ENCODE measurements at regions not wholly inside any gene's neighbourhood (a gene's known extent, or its start where the extent isn't known, plus 50 kb on each side); places are given as distances from the start of the nearest gene placed in this dataset.

DNA sequence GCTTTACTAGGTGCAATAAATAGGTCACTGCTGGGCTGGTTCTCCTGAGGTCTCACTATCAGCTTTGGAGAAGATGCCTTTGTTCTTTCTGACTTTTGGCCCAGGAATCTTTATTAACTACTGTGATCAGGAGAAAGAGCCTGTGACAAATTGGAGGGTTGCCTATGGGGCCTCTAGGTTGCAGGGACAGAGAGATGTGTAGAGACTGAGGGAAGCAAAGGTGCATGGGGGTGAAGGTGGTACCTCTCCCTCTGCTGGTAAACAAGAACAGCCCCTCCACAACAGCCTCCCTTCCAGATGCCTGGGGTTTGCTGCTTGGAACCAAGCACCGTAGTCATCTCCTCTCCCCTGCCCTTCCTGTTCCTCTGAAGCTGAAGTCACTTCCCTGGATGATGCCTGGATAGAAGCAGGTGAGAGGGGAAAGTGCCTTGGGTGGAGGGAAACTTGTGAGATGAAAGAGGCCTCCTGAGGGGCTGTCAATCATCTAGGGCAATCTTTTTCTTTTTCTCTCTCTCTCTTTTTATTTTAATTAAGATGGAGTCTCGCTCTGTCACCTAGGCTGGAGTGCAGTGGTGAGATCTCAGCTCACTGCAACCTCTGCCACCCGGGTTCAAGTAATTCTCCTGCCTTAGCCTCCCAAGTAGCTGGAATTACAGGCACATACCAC lies 57.4 kb upstream of the DUSP22 start:
- Histone ChIP-seq H3K9me3 (ENCODE audit: control insufficient read depth, low read depth, low read length) (no peaks in the 10 kb centered on the region), H3K14ac (ENCODE audit: insufficient read depth, low read length) (no peak overlapping the region), H2BK5ac (ENCODE audit: insufficient read length, low read length) (no peak overlapping the region), H2BK15ac (ENCODE audit: low read depth, low read length) (no peak overlapping the region), H4K91ac (ENCODE audit: insufficient read length, low read depth, low read length) (no peak overlapping the region), H3K9ac (ENCODE audit: extremely low read depth, insufficient read length, low read length) (no peak overlapping the region), H3K27me3 (ENCODE audit: insufficient read depth, low read length) (no peaks in the 10 kb centered on the region), H3K4me2 (ENCODE audit: insufficient read depth, insufficient read length, low read length) (no peak overlapping the region), H3K79me2 (ENCODE audit: insufficient read depth, low read length) (no peaks in the 10 kb centered on the region), H2BK12ac (ENCODE audit: insufficient read length, low read depth, low read length) (no peak overlapping the region), H3K4ac (ENCODE audit: low read depth, low read length) (no peak overlapping the region), H3K18ac (ENCODE audit: insufficient read length, low read depth, low read length) (no peak overlapping the region), H3K79me1 (ENCODE audit: insufficient read depth, low read depth, low read length, poor library complexity, severe bottlenecking) (no peaks in the 10 kb centered on the region), H3K4me1 (ENCODE audit: insufficient read depth, low read length) (peaks cover 7% of the 10 kb centered on the region; the same call in 1 of the 2 replicates), H4K20me1 (ENCODE audit: control insufficient read depth, insufficient read depth, insufficient read length) (no peaks in the 10 kb centered on the region), H3K23me2 (ENCODE audit: insufficient read length, low read depth, low read length, poor library complexity, severe bottlenecking) (no peaks in the 10 kb centered on the region), H3K23ac (ENCODE audit: insufficient read length, low read depth, low read length) (no peak overlapping the region), H2AFZ (ENCODE audit: low read length) (no peak overlapping the region), H3T11ph (ENCODE audit: low read length) (no peak overlapping the region), H2BK20ac (ENCODE audit: low read depth, low read length, poor library complexity, severe bottlenecking) (no peak overlapping the region), H3K56ac (ENCODE audit: insufficient read length, low read depth, low read length) (no peak overlapping the region), H4K5ac (ENCODE audit: insufficient read length, low read depth, low read length) (no peak overlapping the region), H3K27ac (ENCODE audit: insufficient read length, low read depth, low read length) (no peak overlapping the region), H4K8ac (replicated peaks; ENCODE audit: insufficient read length, low read depth, low read length) (no peak overlapping the region), H2AK5ac (ENCODE audit: insufficient read length, low read length) (no peak overlapping the region), H2BK120ac (ENCODE audit: low read depth, low read length, poor library complexity, severe bottlenecking) (no peak overlapping the region)
- WGBS (ENCODE audit: extremely low coverage, insufficient read length, low lambda C conversion rate), result no CpG with 5 or more reads among the region's 3 CpGs
- Mint-ChIP-seq H3K36me3 (ENCODE audit: insufficient read depth in 1 of 3, low read depth in 3 of 3) (no peaks in the 10 kb centered on the region; a peak in 1 of 7 replicates), H3K27me3 (ENCODE audit: low read depth) (peaks cover 2% of the 10 kb centered on the region; the same call in 1 of the 2 replicates), H3K4me3 (no peak overlapping the region), H3K27ac (no peak overlapping the region), H3K4me1 (peaks cover 21 to 25% of the 10 kb centered on the region in 2 experiments), H3K9me3 (peaks cover 5% of the 10 kb centered on the region in 2 experiments; a peak in 3 of 5 replicates)
- TF ChIP-seq, protein P1, sequence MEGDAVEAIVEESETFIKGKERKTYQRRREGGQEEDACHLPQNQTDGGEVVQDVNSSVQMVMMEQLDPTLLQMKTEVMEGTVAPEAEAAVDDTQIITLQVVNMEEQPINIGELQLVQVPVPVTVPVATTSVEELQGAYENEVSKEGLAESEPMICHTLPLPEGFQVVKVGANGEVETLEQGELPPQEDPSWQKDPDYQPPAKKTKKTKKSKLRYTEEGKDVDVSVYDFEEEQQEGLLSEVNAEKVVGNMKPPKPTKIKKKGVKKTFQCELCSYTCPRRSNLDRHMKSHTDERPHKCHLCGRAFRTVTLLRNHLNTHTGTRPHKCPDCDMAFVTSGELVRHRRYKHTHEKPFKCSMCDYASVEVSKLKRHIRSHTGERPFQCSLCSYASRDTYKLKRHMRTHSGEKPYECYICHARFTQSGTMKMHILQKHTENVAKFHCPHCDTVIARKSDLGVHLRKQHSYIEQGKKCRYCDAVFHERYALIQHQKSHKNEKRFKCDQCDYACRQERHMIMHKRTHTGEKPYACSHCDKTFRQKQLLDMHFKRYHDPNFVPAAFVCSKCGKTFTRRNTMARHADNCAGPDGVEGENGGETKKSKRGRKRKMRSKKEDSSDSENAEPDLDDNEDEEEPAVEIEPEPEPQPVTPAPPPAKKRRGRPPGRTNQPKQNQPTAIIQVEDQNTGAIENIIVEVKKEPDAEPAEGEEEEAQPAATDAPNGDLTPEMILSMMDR (conservative IDR thresholded peaks at IDR 0.05), result no peak
- no peak for DNase-seq
